ENCODE measurements at regions not wholly inside any gene's neighbourhood (a gene's known extent, or its start where the extent isn't known, plus 50 kb on each side); places are given as distances from the start of the nearest gene placed in this dataset.
"Not testable (repeated sequence)": the region's sequence is repeated elsewhere in the genome, so short reads cannot be mapped to it uniquely, and the experiment has no call there.

- no peak for DNase-seq (ENCODE audit: low read depth in 2 of 2)
Observed at GRCh38 chr19:32023564-32023832, 321.9 kb upstream of the ZNF507 start.

GRCh38 chr19:32029235-32029634 lies 316.2 kb upstream of the ZNF507 start:
- no peak for DNase-seq (ENCODE audit: low read depth in 2 of 2)

GRCh38 chr19:32032561-32032960 lies 312.8 kb upstream of the ZNF507 start:
- no peak for DNase-seq (ENCODE audit: low read depth in 2 of 2)

GRCh38 chr19:32035626-32036025 lies 309.8 kb upstream of the ZNF507 start:
- DNase-seq (ENCODE audit: low read depth in 2 of 2): no peak

- no peak for DNase-seq (ENCODE audit: low read depth in 2 of 2)
Observed at GRCh38 chr19:32038021-32038920, 307.1 kb upstream of the ZNF507 start.

GRCh38 chr19:32038961-32039360 lies 306.4 kb upstream of the ZNF507 start:
- no peak for DNase-seq (ENCODE audit: low read depth in 2 of 2)

- no peak for DNase-seq (ENCODE audit: low read depth in 2 of 2)
Observed at GRCh38 chr19:32039440-32039839, 306.0 kb upstream of the ZNF507 start.

- DNase-seq (ENCODE audit: low read depth in 2 of 2): no peak
Observed at GRCh38 chr19:32040236-32040635, 305.2 kb upstream of the ZNF507 start.

GRCh38 chr19:32041681-32042292 lies 303.6 kb upstream of the ZNF507 start:
- DNase-seq (ENCODE audit: low read depth in 2 of 2): no peak

GRCh38 chr19:32047788-32048187 lies 297.6 kb upstream of the ZNF507 start:
- DNase-seq (ENCODE audit: low read depth in 2 of 2): no peak

- no peak for DNase-seq (ENCODE audit: low read depth in 2 of 2)
Observed at GRCh38 chr19:32053376-32053775, 292.0 kb upstream of the ZNF507 start.

GRCh38 chr19:32053861-32054260 lies 291.5 kb upstream of the ZNF507 start:
- DNase-seq (ENCODE audit: low read depth in 2 of 2): no peak

GRCh38 chr19:32058131-32058530 lies 287.3 kb upstream of the ZNF507 start:
- no peak for DNase-seq (ENCODE audit: low read depth in 2 of 2)

GRCh38 chr19:32061315-32061714 lies 284.1 kb upstream of the ZNF507 start:
- DNase-seq (ENCODE audit: low read depth in 2 of 2): no peak

GRCh38 chr19:32063601-32064000 lies 281.8 kb upstream of the ZNF507 start:
- no peak for DNase-seq (ENCODE audit: low read depth in 2 of 2)

- DNase-seq (ENCODE audit: low read depth in 2 of 2): no peak
Observed at GRCh38 chr19:32066056-32066455, 279.4 kb upstream of the ZNF507 start.

GRCh38 chr19:32067685-32068084 lies 277.7 kb upstream of the ZNF507 start:
- DNase-seq (ENCODE audit: low read depth in 2 of 2): no peak

- DNase-seq (ENCODE audit: low read depth in 2 of 2): no peak
Observed at GRCh38 chr19:32068793-32069192, 276.6 kb upstream of the ZNF507 start.

GRCh38 chr19:32070101-32070500 lies 275.3 kb upstream of the ZNF507 start:
- DNase-seq (ENCODE audit: low read depth in 2 of 2): no peak

GRCh38 chr19:32082028-32082427 lies 263.4 kb upstream of the ZNF507 start:
- DNase-seq (ENCODE audit: low read depth in 2 of 2): no peak

GRCh38 chr19:32084756-32085363 lies 260.6 kb upstream of the ZNF507 start:
- DNase-seq (ENCODE audit: low read depth in 2 of 2): not testable (repeated sequence)

GRCh38 chr19:32091241-32091640 lies 254.2 kb upstream of the ZNF507 start:
- DNase-seq (ENCODE audit: low read depth in 2 of 2): no peak

GRCh38 chr19:32097011-32097410 lies 248.4 kb upstream of the ZNF507 start:
- DNase-seq (ENCODE audit: low read depth in 2 of 2): no peak

All from stimulated activated CD4-positive, alpha-beta T cell treated with anti-CD3 and anti-CD28 coated beads, Interleukin-1b, Interleukin-23, amount 100 ng/mL, for 4 hours (primary cell).